ENCODE measurements at regions not wholly inside any gene's neighbourhood (a gene's known extent, or its start where the extent isn't known, plus 50 kb on each side); places are given as distances from the start of the nearest gene placed in this dataset.

DNA sequence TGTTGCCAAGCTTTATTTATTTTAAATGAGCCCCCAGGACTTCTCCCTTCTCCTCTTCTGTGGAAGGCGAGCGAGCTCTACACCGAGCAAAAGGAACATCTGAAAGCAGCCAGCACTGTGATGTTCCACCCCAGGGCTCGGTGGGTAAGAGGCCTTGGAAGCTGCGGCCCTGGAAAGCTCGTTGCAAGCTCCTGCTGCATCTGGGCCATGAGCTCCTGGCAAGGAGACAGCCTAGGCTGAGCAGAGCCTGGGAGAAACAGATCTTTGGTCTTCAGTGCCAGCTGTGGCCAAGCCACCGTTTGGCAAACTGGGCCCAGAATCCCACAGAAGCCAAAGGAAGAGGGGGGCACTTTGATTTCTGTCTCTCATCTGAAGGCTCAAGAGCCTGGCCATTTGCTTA lies 114.1 kb downstream of the ENGASE start:
- Mint-ChIP-seq H3K4me3 (no peak overlapping the region), H3K9me3 (no peaks in the 10 kb centered on the region), H3K27me3 (ENCODE audit: low read depth) (peaks cover 29% of the 10 kb centered on the region), H3K4me1 (peaks cover 49 to 51% of the 10 kb centered on the region in 2 experiments), H3K27ac (0 out of 7 replicates have a peak overlapping the region, but pooled peaks of 1 of the 3 experiments have one; percentile 23), H3K36me3 (ENCODE audit: insufficient read depth in 1 of 3, low read depth in 3 of 3) (no peaks in the 10 kb centered on the region)
- Histone ChIP-seq H4K8ac (replicated peaks; ENCODE audit: insufficient read length, low read depth, low read length) (no peak overlapping the region), H3K4me1 (ENCODE audit: insufficient read depth, low read length) (peaks cover 4% of the 10 kb centered on the region; the same call in 1 of the 2 replicates), H3K9me3 (ENCODE audit: control insufficient read depth, low read depth, low read length) (no peaks in the 10 kb centered on the region), H3K14ac (ENCODE audit: insufficient read depth, low read length) (no peak overlapping the region; the same call in 1 of the 2 replicates), H2BK20ac (ENCODE audit: low read depth, low read length, poor library complexity, severe bottlenecking) (no peak overlapping the region), H3K18ac (ENCODE audit: insufficient read length, low read depth, low read length) (no peak overlapping the region), H3K23ac (ENCODE audit: insufficient read length, low read depth, low read length) (no peak overlapping the region), H2AK5ac (ENCODE audit: insufficient read length, low read length) (no peak overlapping the region), H3K23me2 (ENCODE audit: insufficient read length, low read depth, low read length, poor library complexity, severe bottlenecking) (peaks cover 5% of the 10 kb centered on the region), H3K27ac (ENCODE audit: insufficient read length, low read depth, low read length) (no peak overlapping the region), H3T11ph (ENCODE audit: low read length) (no peak overlapping the region), H2AFZ (ENCODE audit: low read length) (no peak overlapping the region), H3K79me2 (ENCODE audit: insufficient read depth, low read length) (no peaks in the 10 kb centered on the region), H2BK5ac (ENCODE audit: insufficient read length, low read length) (no peak overlapping the region), H2BK120ac (ENCODE audit: low read depth, low read length, poor library complexity, severe bottlenecking) (no peak overlapping the region), H3K4ac (ENCODE audit: low read depth, low read length) (no peak overlapping the region), H3K27me3 (ENCODE audit: insufficient read depth, low read length) (no peaks in the 10 kb centered on the region; the same call in 1 of the 2 replicates), H3K79me1 (ENCODE audit: insufficient read depth, low read depth, low read length, poor library complexity, severe bottlenecking) (no peaks in the 10 kb centered on the region), H4K91ac (ENCODE audit: insufficient read length, low read depth, low read length) (no peak overlapping the region), H3K56ac (ENCODE audit: insufficient read length, low read depth, low read length) (no peak overlapping the region), H4K20me1 (ENCODE audit: control insufficient read depth, insufficient read depth, insufficient read length) (no peaks in the 10 kb centered on the region), H2BK15ac (ENCODE audit: low read depth, low read length) (no peak overlapping the region), H3K4me2 (ENCODE audit: insufficient read depth, insufficient read length, low read length) (no peak overlapping the region), H2BK12ac (ENCODE audit: insufficient read length, low read depth, low read length) (no peak overlapping the region), H3K9ac (ENCODE audit: extremely low read depth, insufficient read length, low read length) (no peak overlapping the region), H4K5ac (ENCODE audit: insufficient read length, low read depth, low read length) (no peak overlapping the region)
- no CpG with 5 or more reads among the region's 7 CpGs for WGBS (ENCODE audit: extremely low coverage, insufficient read length, low lambda C conversion rate)
- TF ChIP-seq, protein P1, sequence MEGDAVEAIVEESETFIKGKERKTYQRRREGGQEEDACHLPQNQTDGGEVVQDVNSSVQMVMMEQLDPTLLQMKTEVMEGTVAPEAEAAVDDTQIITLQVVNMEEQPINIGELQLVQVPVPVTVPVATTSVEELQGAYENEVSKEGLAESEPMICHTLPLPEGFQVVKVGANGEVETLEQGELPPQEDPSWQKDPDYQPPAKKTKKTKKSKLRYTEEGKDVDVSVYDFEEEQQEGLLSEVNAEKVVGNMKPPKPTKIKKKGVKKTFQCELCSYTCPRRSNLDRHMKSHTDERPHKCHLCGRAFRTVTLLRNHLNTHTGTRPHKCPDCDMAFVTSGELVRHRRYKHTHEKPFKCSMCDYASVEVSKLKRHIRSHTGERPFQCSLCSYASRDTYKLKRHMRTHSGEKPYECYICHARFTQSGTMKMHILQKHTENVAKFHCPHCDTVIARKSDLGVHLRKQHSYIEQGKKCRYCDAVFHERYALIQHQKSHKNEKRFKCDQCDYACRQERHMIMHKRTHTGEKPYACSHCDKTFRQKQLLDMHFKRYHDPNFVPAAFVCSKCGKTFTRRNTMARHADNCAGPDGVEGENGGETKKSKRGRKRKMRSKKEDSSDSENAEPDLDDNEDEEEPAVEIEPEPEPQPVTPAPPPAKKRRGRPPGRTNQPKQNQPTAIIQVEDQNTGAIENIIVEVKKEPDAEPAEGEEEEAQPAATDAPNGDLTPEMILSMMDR (conservative IDR thresholded peaks at IDR 0.05), result no peak
- no peak for DNase-seq

All from H9 (cell line).